Ammon's horn (tissue), 1 donor: ENCODE measurements at regions not wholly inside any gene's neighbourhood (a gene's known extent, or its start where the extent isn't known, plus 50 kb on each side); places are given as distances from the start of the nearest gene placed in this dataset.

Experiments used
- DNase-seq: peaks from one replicate; pipeline ENCODE4 v3.0.0-alpha.2; 2016; ENCODE audit warnings: low spot score

DNA sequence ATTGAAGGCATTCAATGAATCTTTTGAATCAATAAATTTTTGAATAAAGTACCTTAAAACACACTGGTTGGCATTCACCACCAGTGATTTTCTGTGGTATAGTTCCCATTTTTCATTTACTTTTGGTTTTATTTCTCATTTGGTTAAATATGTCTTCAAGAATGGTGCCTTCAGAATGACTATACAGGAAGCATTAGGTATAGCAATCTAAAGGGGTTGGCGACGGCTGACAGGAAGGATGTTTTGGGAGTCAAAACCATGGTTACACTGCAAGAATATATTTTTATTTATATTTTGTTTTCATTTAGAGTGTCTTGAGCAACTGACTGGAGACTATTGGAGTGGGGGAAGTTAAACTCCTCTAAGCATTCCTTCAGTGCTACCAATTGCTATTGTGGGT lies 235.7 kb downstream of the HTR1A start:
- DNase-seq = no peak

DNA sequence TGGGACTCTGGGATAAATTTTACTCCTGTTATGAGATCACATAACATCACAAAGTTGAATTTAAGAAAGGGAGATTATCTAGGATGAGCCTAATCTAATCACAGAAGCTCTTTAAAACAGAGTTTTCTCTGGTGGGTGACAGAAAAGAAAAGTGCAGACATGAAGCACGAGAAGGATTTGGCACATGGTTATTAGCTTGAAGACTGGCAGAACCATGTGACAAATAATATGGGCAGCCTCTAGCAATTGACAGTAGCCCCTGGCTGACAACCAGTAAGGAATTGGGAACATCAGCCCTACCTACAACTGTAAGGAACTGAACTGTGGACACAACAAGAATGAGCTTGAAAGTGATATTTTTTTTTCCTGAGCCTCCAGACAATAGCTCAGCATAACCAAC lies 243.1 kb downstream of the HTR1A start:
- DNase-seq = no peak

DNA sequence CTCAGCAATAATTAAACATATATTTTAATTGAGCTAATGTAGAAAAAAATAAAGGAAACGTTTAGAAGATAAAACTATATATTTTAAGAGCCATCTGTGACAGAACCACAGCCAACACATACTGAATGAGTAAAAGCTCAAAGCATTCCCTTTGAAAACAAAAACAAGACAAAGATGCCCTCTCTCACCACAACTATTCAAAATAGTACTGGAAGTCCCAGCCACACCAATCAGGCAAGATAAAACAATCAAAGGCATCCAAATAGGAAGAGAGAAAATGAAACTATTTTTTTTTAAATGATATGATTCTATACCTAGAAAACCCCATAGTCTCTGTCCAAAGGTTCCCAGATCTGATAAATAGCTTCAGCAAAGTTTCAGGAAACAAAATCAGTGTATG lies 262.0 kb downstream of the HTR1A start:
- DNase-seq = no peak

- DNase-seq = peak; percentile 5
These were observed 264.4 kb downstream of the HTR1A start for GRCh38 chr5:63697811-63698210.

GRCh38 chr5:63690546-63690945 lies 271.7 kb downstream of the HTR1A start:
- no peak for DNase-seq

DNA sequence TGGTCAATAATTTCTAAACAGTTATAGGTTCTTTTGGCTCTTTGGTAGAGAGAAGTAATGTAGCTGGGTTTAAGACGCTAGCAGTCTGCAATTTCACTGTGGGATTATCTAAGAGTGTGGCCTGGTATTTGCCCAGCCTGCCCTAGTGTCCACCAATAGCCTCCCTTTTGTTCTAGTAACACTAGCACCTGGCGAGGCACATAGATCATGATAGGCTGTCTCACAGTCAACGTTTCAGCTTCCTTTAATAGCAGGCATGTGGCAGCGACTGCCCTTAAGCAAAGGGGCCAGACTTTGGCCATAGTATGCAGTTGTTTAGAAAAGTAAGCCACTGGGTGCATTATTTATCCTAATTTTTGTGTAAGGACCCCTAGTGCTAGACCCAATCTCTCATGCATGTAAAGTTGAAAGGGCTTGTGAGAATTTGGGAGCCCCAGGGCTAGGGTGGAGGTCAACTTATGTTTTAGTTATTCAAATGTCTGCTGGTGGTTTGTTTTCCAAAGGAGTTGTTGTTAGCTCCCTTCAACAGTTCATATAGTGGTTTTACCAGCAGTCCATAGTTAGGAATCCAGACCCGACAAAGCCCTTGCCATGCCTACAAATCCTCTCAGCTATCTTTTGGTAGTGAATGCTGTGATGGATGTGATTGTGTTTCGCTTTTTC lies 274.3 kb downstream of the HTR1A start:
- no peak for DNase-seq

DNA sequence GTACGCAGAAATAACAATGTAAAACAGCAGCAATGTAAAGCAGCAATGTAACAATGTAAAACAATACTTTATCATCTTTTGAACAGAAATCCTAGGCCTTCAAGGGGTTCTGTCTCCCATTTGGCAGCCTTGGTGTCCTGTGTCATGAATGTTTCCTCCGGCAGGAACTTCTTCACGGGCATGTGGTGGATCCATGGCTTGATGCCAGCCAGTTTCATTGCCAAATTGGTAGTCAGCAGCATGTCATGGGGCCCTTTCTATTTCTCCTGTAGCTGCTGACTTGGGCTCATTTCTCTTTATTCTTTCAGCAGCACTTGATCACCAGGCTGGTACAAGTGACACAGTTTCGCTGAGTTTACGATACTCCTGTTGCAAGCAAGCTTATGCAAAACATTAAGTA lies 275.3 kb downstream of the HTR1A start:
- no peak for DNase-seq

GRCh38 chr5:63686181-63686580 lies 276.1 kb downstream of the HTR1A start:
- DNase-seq = no peak

DNA sequence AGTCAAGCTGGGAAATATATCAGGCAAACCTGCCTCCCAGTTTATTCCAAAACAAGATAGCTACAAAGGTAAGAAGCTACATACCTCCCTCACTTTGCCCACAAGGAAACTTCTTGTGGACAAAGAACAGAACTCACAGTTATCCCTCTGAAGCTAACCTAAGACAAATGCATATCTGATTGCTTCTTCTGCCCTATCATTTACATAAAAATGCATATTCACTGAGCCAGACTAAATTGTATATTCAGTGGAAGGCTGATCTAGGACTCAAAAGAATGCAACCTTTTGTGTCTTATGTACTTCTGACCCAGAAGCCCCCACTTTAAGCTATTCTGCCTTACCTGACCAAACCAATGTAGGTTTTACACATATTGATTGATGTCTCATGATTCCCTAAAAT lies 276.8 kb downstream of the HTR1A start:
- no peak for DNase-seq

DNA sequence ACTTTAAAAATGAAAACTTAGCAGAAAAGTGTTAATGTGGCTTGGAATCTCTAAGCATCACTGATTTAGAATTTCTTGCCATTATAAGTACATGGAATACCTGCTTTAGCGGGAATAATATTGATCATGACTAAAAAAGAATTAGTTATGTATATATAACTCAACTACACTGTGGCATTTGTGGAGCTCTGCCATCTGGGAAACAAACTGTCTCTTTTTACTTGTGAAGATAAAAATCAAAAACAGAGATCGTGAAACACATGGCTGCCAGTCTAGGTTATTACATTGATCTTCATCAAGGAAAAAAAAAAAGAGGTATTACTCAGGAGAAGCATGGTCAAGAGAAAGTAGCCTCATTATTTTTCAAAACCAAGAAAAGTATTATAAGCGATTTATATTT lies 287.4 kb downstream of the HTR1A start:
- DNase-seq = no peak

DNA sequence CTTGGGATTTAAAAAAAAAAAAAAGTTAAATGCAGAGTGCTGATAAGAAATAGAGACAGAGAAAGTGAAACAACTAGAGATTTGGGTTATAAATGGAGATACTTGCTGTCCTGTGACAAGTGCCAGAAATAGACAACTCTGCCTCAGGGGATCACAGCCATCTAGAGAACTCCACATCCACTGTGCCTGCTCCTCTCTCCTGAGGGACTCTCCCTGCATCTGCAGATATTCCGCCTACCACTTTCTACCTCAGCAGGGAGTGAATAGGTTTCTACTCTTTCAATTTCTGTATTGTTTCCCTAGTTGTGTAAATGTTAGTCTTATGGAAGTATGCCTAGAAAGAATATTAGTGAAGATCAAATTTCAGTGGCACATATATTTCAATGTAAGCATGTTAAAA lies 307.2 kb downstream of the HTR1A start:
- DNase-seq = no peak

GRCh38 chr5:63650581-63650980 lies 311.7 kb downstream of the HTR1A start:
- DNase-seq = no peak

GRCh38 chr5:63648376-63648775 lies 313.9 kb downstream of the HTR1A start:
- DNase-seq = no peak

- no peak for DNase-seq
These were observed 332.2 kb downstream of the HTR1A start for GRCh38 chr5:63629951-63630630.

- no peak for DNase-seq
These were observed 348.8 kb downstream of the HTR1A start for GRCh38 chr5:63613442-63613841.

- DNase-seq = no peak
These were observed 358.2 kb downstream of the HTR1A start for GRCh38 chr5:63603996-63604395.

- DNase-seq = no peak
These were observed 359.3 kb downstream of the HTR1A start for GRCh38 chr5:63602971-63603370.

DNA sequence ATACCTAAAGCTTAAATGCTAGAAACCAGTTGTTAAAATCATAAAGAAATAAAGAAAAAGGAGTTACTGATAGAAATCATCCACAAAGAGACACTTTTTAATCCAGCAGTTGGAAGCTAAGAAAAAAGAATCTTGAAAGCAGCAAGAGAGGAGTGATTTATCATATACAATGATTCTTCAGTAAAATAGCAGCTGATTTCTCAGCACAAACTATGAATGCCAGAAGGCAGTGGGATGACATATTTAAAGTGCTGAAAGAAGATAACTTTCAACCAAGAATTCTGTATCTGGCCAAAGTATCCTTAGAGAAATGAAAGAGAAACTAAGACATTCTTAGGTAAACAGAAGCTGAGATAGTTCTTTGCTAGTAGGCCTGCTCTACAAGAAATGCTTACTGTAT lies 366.0 kb downstream of the HTR1A start:
- DNase-seq = no peak

- DNase-seq = no peak
These were observed 388.9 kb downstream of the HTR1A start for GRCh38 chr5:63573380-63573779.

GRCh38 chr5:63572740-63573139 lies 389.5 kb downstream of the HTR1A start:
- no peak for DNase-seq

GRCh38 chr5:63570752-63571151 lies 391.5 kb downstream of the HTR1A start:
- no peak for DNase-seq

GRCh38 chr5:63564789-63565188 lies 397.5 kb downstream of the HTR1A start:
- DNase-seq = no peak

DNA sequence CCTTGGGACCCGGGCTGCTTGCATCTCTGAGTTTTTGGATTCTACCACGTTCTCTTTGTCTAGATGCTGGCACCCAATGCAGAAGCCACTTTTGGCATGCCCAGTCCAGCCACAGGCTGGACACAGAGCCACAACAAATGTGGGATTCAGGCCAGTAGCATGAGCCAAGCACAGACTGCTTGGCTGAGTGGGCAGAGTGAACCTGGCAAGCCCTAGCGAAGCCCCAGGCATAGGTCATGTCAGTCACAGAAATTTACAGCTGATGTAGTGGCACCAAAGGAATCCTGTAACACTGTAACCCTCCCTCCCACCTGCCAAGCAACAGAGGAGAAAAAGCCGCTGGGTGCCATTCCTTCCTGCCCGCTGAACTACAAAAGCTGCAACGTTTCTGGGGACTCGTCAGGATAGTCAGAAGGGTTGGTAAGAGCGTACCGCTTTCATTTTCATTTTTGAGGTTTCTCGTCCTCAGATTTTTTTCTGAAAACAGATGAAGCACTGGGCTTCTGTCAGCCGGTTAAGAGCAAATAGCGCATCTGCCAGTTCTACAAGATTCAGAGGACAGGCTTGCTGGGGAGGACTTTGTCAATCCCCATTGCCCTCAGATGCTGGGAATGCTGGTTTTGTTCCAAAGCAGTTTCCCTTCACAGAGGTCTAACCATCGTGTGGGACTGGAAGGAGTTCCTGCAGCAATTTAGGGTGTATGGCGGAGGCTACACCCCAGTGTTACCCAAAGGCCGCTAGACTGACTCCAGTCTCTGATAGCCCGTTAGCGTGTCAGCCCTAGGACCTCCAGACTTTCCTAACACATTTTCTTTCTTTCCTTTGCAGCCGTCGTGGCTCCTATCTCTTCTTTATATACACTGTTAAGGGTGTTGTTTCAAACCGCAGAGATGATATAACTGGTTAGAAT lies 399.0 kb downstream of the HTR1A start:
- no peak for DNase-seq
